Activated T-helper 2 cell treated with anti-CD3 and anti-CD28 coated beads, Interferon-gamma antibody, Interleukin-2, Interleukin-4, amounts not matched to agents 10 μg/mL and 5 μg/mL and 100 μg/mL, durations not matched to agents 14 hours and 24 hours and 36 hours (primary cell): ENCODE measurements at regions not wholly inside any gene's neighbourhood (a gene's known extent, or its start where the extent isn't known, plus 50 kb on each side); places are given as distances from the start of the nearest gene placed in this dataset.

Experiments used
- DNase-seq: peaks from one replicate; pipeline ENCODE4 v3.0.0; 2021; ENCODE audit warnings: low spot score
- H3K27ac Mint-ChIP-seq: one replicate; pipeline ENCODE4 v1.8.0; 2021; ENCODE audit warnings: mixed read lengths
- H3K27me3 Mint-ChIP-seq: one replicate; pipeline ENCODE4 v1.8.0; 2021; ENCODE audit warnings: low read depth, mixed read lengths
- H3K36me3 Mint-ChIP-seq: one replicate; pipeline ENCODE4 v1.8.0; 2021; ENCODE audit warnings: low read depth, mixed read lengths
- H3K4me1 Mint-ChIP-seq: one replicate; pipeline ENCODE4 v1.8.0; 2021; ENCODE audit warnings: low read depth, mixed read lengths
- H3K4me3 Mint-ChIP-seq: one replicate; pipeline ENCODE4 v1.8.0; 2021; ENCODE audit warnings: low read depth, mild to moderate bottlenecking, moderate library complexity, mixed read lengths
- H3K9me3 Mint-ChIP-seq: one replicate; pipeline ENCODE4 v1.8.0; 2021; ENCODE audit warnings: mixed read lengths
- intact Hi-C: fragments of 100-400 bp; cut with micrococcal nuclease; formaldehyde crosslinking; loops from one replicate; pipeline ENCODE4 v1.15.1; 2023

DNA sequence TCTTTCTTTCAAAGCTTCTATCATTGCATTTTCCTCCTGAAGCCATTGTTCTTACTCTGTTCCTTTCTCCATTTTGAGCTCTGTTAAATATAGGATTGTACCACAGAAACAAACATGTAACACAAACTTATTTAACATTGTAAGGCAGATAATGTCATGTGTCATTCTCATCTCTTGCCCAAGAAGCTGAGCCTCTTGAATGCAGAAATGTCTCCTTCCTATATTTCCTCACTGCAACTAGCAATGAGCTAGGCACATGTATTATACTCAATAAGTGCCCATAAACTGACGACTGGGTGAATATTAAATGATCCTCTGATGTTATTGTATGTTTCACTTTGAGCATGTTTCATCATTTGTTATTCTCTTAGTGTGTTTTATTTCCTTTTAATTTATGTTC, 56.7 kb upstream of the SLC7A11 start:
- intact Hi-C loops, result no loop called here
- Mint-ChIP-seq H3K27ac (no peak overlapping the region), H3K27me3 (no peaks in the 10 kb centered on the region), H3K4me3 (no peak overlapping the region), H3K9me3 (no peaks in the 10 kb centered on the region), H3K4me1 (no peaks in the 10 kb centered on the region), H3K36me3 (no peaks in the 10 kb centered on the region)
- DNase-seq, result no peak

DNA sequence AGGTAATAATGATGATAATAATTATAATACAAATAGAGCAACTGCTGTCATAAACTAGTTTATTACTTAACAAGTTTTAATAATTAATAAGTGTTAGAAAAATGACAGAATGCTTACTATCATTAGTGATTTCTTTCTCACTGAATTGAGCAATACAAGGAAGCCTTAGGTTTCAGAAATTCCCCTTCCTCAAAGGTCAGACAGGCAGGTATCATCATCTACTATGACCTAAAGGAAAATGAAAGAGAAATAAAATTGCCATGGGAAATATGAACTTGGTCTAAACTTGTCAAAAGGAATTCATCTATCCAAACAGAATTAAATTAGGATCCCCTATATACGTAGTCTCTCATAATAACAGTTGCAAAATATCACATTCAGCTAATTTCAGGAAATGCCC, 56.3 kb upstream of the SLC7A11 start:
- Mint-ChIP-seq H3K36me3 (no peaks in the 10 kb centered on the region), H3K4me1 (no peaks in the 10 kb centered on the region), H3K4me3 (no peak overlapping the region), H3K9me3 (no peaks in the 10 kb centered on the region), H3K27ac (no peak overlapping the region), H3K27me3 (no peaks in the 10 kb centered on the region)
- intact Hi-C loops, result no loop called here
- DNase-seq, result no peak

DNA sequence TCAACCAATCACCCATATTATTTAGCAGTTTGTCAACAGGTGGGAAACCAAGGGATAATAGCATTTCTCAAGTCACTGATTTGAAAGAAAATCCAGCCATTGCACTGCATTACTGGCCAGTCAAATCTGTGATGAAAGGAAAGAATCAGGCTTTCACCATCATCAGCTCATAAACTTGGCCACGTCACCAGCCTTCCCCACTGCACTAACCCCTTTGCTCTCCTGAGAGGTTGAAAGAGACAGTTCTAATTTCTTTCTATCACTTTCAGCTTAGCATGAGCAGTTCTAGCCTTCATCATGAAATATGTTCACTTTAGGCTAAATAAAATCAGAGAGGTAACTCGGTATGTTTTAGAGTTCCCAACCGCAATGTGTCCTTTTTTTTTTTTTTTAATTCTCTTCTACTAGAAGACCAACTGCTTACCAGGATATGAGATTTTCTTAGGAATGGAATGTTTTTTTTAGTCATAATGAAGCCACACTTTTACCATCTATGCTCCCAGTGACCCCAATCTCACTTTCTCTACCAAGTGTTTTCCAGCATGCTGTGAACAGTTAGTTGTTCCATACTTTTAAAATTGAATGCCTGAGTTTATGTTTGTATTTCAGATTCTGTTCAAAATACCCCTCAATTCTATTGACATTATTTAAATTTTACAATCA, 55.7 kb upstream of the SLC7A11 start:
- Mint-ChIP-seq H3K36me3 (no peaks in the 10 kb centered on the region), H3K27ac (no peak overlapping the region), H3K27me3 (no peaks in the 10 kb centered on the region), H3K4me3 (no peak overlapping the region), H3K9me3 (no peaks in the 10 kb centered on the region), H3K4me1 (no peaks in the 10 kb centered on the region)
- DNase-seq, result no peak
- intact Hi-C loops, result no loop called here

- intact Hi-C loops, result no loop called here
- Mint-ChIP-seq H3K4me1 (no peaks in the 10 kb centered on the region), H3K4me3 (no peak overlapping the region), H3K9me3 (no peaks in the 10 kb centered on the region), H3K27me3 (no peaks in the 10 kb centered on the region), H3K36me3 (no peaks in the 10 kb centered on the region), H3K27ac (no peak overlapping the region)
- DNase-seq, result no peak
Observed at GRCh38 chr4:138292321-138292720, 50.2 kb upstream of the SLC7A11 start.
